Naive thymus-derived CD8-positive, alpha-beta T cell (primary cell): ENCODE measurements at regions not wholly inside any gene's neighbourhood (a gene's known extent, or its start where the extent isn't known, plus 50 kb on each side); places are given as distances from the start of the nearest gene placed in this dataset.

Source experiments
- ATAC-seq, 2 donors: fragments of 150-1000 bp; cut with Tn5 transposase in 1 of 2; sonication (Bioruptor Pico), chemical (Tn5 transposase) in 1 of 2; 1 replicate in 1 of 2; 2 replicates in 1 of 2; pipeline ENCODE4 v1.10.0; 2021; ENCODE audit warnings: mild to moderate bottlenecking in 2 of 2, moderate library complexity in 2 of 2
- POLR2A ChIA-PET: fragments of 350-600 bp; sonication (Branson Sonifier 250); formaldehyde crosslinking; loops from one replicate; lab custom pipeline; 2021; ENCODE audit warnings: antibody characterized with exemption; lab: Charles Lee
- DNase-seq, 10 donors: peaks; one replicate each; pipeline versions ENCODE4 v3.0.0 to v3.0.0-alpha.2; 2020 to 2022
- H3K27ac Mint-ChIP-seq, 10 donors: one replicate each; pipeline ENCODE4 v1.8.0; 2020 to 2022; ENCODE audit warnings: mild to moderate bottlenecking in 10 of 10, mixed read lengths in 10 of 10, moderate library complexity in 4 of 10, inconsistent platforms in 1 of 10
- H3K27me3 Mint-ChIP-seq, 5 donors: one replicate each; pipeline ENCODE4 v1.8.0; 2021 to 2022; ENCODE audit warnings: mixed read lengths in 5 of 5
- H3K36me3 Mint-ChIP-seq, 3 donors: one replicate each; pipeline ENCODE4 v1.8.0; 2020 to 2022; ENCODE audit warnings: mixed read lengths in 3 of 3, mild to moderate bottlenecking in 2 of 3, inconsistent platforms in 1 of 3
- H3K4me1 Mint-ChIP-seq, 4 donors: one replicate each; pipeline ENCODE4 v1.8.0; 2021 to 2022; ENCODE audit warnings: mixed read lengths in 4 of 4
- H3K4me3 Mint-ChIP-seq, 10 donors: one replicate each; pipeline ENCODE4 v1.8.0; 2020 to 2022; ENCODE audit warnings: mild to moderate bottlenecking in 10 of 10, mixed read lengths in 10 of 10, moderate library complexity in 6 of 10, inconsistent platforms in 1 of 10
- H3K9me3 Mint-ChIP-seq, 9 donors: one replicate each; pipeline ENCODE4 v1.8.0; 2020 to 2022; ENCODE audit warnings: mixed read lengths in 9 of 9, mild to moderate bottlenecking in 3 of 9, inconsistent platforms in 1 of 9, moderate library complexity in 1 of 9

- Mint-ChIP-seq H3K4me1 (peaks cover 7 to 18% (median 14%) of the 10 kb centered on the region in 4 donors), H3K27me3 (peaks cover 11 to 52% (median 32%) of the 10 kb centered on the region in 5 donors), H3K27ac (peak overlapping the region in 1 of 10 donors; percentile 85), H3K36me3 (no peaks in the 10 kb centered on the region), H3K4me3 (no peak overlapping the region), H3K9me3 (no peaks in the 10 kb centered on the region)
- DNase-seq (no peak), ATAC-seq (no peak)
- POLR2A ChIA-PET, result no interaction called here
Measured at GRCh38 chr7:128171342-128171918, 69.6 kb upstream of the LEP start.

GRCh38 chr7:128172151-128172550, 68.9 kb upstream of the LEP start:
- no peak overlapping the region for H3K27ac Mint-ChIP-seq
- DNase-seq, result no peak
- H3K4me1 Mint-ChIP-seq, result peaks cover 5 to 13% (median 10%) of the 10 kb centered on the region in 4 donors
- POLR2A ChIA-PET, result no interaction called here
- H3K9me3 Mint-ChIP-seq, result no peaks in the 10 kb centered on the region
- H3K27me3 Mint-ChIP-seq, result peaks cover 10 to 53% (median 34%) of the 10 kb centered on the region in 5 donors
- no peak overlapping the region for H3K4me3 Mint-ChIP-seq
- H3K36me3 Mint-ChIP-seq, result no peaks in the 10 kb centered on the region
- no peak for ATAC-seq

GRCh38 chr7:128172963-128173362, 68.1 kb upstream of the LEP start:
- POLR2A ChIA-PET, result no interaction called here
- peaks cover 5 to 13% (median 9%) of the 10 kb centered on the region in 4 donors for H3K4me1 Mint-ChIP-seq
- ATAC-seq, result no peak
- H3K27me3 Mint-ChIP-seq, result peaks cover 12 to 57% (median 38%) of the 10 kb centered on the region in 5 donors
- H3K9me3 Mint-ChIP-seq, result no peaks in the 10 kb centered on the region
- no peak overlapping the region for H3K4me3 Mint-ChIP-seq
- H3K27ac Mint-ChIP-seq, result no peak overlapping the region
- DNase-seq, result no peak
- no peaks in the 10 kb centered on the region for H3K36me3 Mint-ChIP-seq

GRCh38 chr7:128174386-128174785, 66.7 kb upstream of the LEP start:
- Mint-ChIP-seq H3K4me1 (peaks cover 0 to 6% (median 3%) of the 10 kb centered on the region in 4 donors), H3K27me3 (peaks cover 3 to 48% (median 30%) of the 10 kb centered on the region in 5 donors), H3K4me3 (no peak overlapping the region), H3K9me3 (no peaks in the 10 kb centered on the region), H3K36me3 (no peaks in the 10 kb centered on the region), H3K27ac (no peak overlapping the region)
- DNase-seq, result no peak
- POLR2A ChIA-PET, result no interaction called here
- no peak for ATAC-seq

GRCh38 chr7:128176696-128177095, 64.4 kb upstream of the LEP start:
- Mint-ChIP-seq H3K27ac (no peak overlapping the region), H3K9me3 (no peaks in the 10 kb centered on the region), H3K4me1 (peaks cover 0 to 6% (median 1%) of the 10 kb centered on the region in 4 donors), H3K27me3 (peaks cover 11 to 46% (median 26%) of the 10 kb centered on the region in 5 donors), H3K36me3 (no peaks in the 10 kb centered on the region), H3K4me3 (peak overlapping the region in 1 of 10 donors; percentile 4)
- DNase-seq, result no peak
- ATAC-seq, result no peak
- POLR2A ChIA-PET, result no interaction called here

- H3K27me3 Mint-ChIP-seq, result peaks cover 12 to 46% (median 27%) of the 10 kb centered on the region in 5 donors
- peaks cover 0 to 6% (median under 1%) of the 10 kb centered on the region in 4 donors for H3K4me1 Mint-ChIP-seq
- no peak overlapping the region for H3K4me3 Mint-ChIP-seq
- H3K27ac Mint-ChIP-seq, result peak overlapping the region in 1 of 10 donors; percentile 81
- no peaks in the 10 kb centered on the region for H3K9me3 Mint-ChIP-seq
- DNase-seq (no peak), ATAC-seq (no peak)
- no peaks in the 10 kb centered on the region for H3K36me3 Mint-ChIP-seq
- POLR2A ChIA-PET, result no interaction called here
Measured at GRCh38 chr7:128177768-128178550, 63.1 kb upstream of the LEP start.

- no peaks in the 10 kb centered on the region for H3K36me3 Mint-ChIP-seq
- no peak overlapping the region for H3K4me3 Mint-ChIP-seq
- H3K27me3 Mint-ChIP-seq, result peaks cover 12 to 46% (median 27%) of the 10 kb centered on the region in 5 donors
- ATAC-seq (no peak), DNase-seq (no peak)
- no peaks in the 10 kb centered on the region for H3K9me3 Mint-ChIP-seq
- peaks cover 0 to 6% (median under 1%) of the 10 kb centered on the region in 4 donors for H3K4me1 Mint-ChIP-seq
- H3K27ac Mint-ChIP-seq, result no peak overlapping the region
- POLR2A ChIA-PET, result no interaction called here
Measured at GRCh38 chr7:128178611-128179010, 62.5 kb upstream of the LEP start.

- peak in 1 of 10 donors; percentile 21 for DNase-seq
- peaks cover 8 to 41% (median 34%) of the 10 kb centered on the region in 5 donors for H3K27me3 Mint-ChIP-seq
- H3K9me3 Mint-ChIP-seq, result peaks cover 0 to 7% (median 2%) of the 10 kb centered on the region in 9 donors
- H3K4me3 Mint-ChIP-seq, result no peak overlapping the region
- no peak for ATAC-seq
- H3K4me1 Mint-ChIP-seq, result peaks cover 0 to 5% (median 0%) of the 10 kb centered on the region in 4 donors
- POLR2A ChIA-PET, result no interaction called here
- H3K27ac Mint-ChIP-seq, result no peak overlapping the region
- peaks cover 0 to 3% (median 2%) of the 10 kb centered on the region in 3 donors for H3K36me3 Mint-ChIP-seq
Measured at GRCh38 chr7:128188396-128189230, 52.5 kb upstream of the LEP start.

- Mint-ChIP-seq H3K4me3 (no peak overlapping the region), H3K4me1 (peaks cover 0 to 3% (median 0%) of the 10 kb centered on the region in 4 donors), H3K9me3 (peaks cover 2 to 14% (median 10%) of the 10 kb centered on the region in 9 donors), H3K27ac (no peak overlapping the region), H3K36me3 (peaks cover 0 to 10% (median 3%) of the 10 kb centered on the region in 3 donors), H3K27me3 (peaks cover 8 to 41% (median 34%) of the 10 kb centered on the region in 5 donors)
- ATAC-seq (no peak), DNase-seq (peak in 1 of 10 donors; percentile 4)
- POLR2A ChIA-PET, result no interaction called here
Measured at GRCh38 chr7:128189231-128189930, 51.7 kb upstream of the LEP start.

GRCh38 chr7:128190051-128190647, 50.9 kb upstream of the LEP start:
- peaks cover 8 to 41% (median 34%) of the 10 kb centered on the region in 5 donors for H3K27me3 Mint-ChIP-seq
- ATAC-seq (no peak), DNase-seq (peak in 1 of 10 donors; percentile 23)
- H3K27ac Mint-ChIP-seq, result no peak overlapping the region
- peaks cover 0 to 17% (median 3%) of the 10 kb centered on the region in 3 donors for H3K36me3 Mint-ChIP-seq
- peaks cover 6 to 22% (median 18%) of the 10 kb centered on the region in 9 donors for H3K9me3 Mint-ChIP-seq
- POLR2A ChIA-PET, result no interaction called here
- no peaks in the 10 kb centered on the region for H3K4me1 Mint-ChIP-seq
- no peak overlapping the region for H3K4me3 Mint-ChIP-seq

- peak overlapping the region in 1 of 10 donors; percentile 62 for H3K27ac Mint-ChIP-seq
- peaks cover 8 to 41% (median 34%) of the 10 kb centered on the region in 5 donors for H3K27me3 Mint-ChIP-seq
- H3K4me3 Mint-ChIP-seq, result peak overlapping the region in 1 of 10 donors; percentile 35
- no peaks in the 10 kb centered on the region for H3K4me1 Mint-ChIP-seq
- ATAC-seq (no peak), DNase-seq (no peak)
- peaks cover 0 to 18% (median 5%) of the 10 kb centered on the region in 3 donors for H3K36me3 Mint-ChIP-seq
- POLR2A ChIA-PET, result no interaction called here
- peaks cover 7 to 33% (median 21%) of the 10 kb centered on the region in 9 donors for H3K9me3 Mint-ChIP-seq
Measured at GRCh38 chr7:128191136-128191844, 49.8 kb upstream of the LEP start.
